ENCODE measurements at regions not wholly inside any gene's neighbourhood (a gene's known extent, or its start where the extent isn't known, plus 50 kb on each side); places are given as distances from the start of the nearest gene placed in this dataset. TPM values are rescaled to one million over a fixed set of nuclear protein-coding genes. Genes with fewer than 3 reads are reported as not detected.

GRCh38 chr10:14381475-14381874, 50.8 kb upstream of the FRMD4A start:
- no peak for FAIRE-seq
- Histone ChIP-seq H3K36me3 (ENCODE audit: control insufficient read depth in 2 of 3, insufficient read depth in 3 of 3, low read length in 3 of 3) (no peaks in the 10 kb centered on the region), H3K27ac (ENCODE audit: low read depth in 2 of 2, low read length in 2 of 2) (no peak overlapping the region), H3K4me1 (ENCODE audit: control insufficient read depth in 2 of 3, insufficient read depth in 2 of 3, low read depth in 1 of 3, low read length in 3 of 3) (no peaks in the 10 kb centered on the region), H3K27me3 (ENCODE audit: control insufficient read depth, insufficient read depth, low read length) (no peaks in the 10 kb centered on the region), H3K9ac (ENCODE audit: low read length in 3 of 3) (no peak overlapping the region), H3K9me3 (ENCODE audit: control insufficient read depth in 2 of 3, insufficient read depth in 1 of 3, low read length in 3 of 3) (no peaks in the 10 kb centered on the region), H3K4me3 (ENCODE audit: low read length in 3 of 3) (no peak overlapping the region)
- no peak for TF ChIP-seq CTCF (IDR thresholded peaks at IDR 0.05; ENCODE audit: borderline replicate concordance, extremely low read depth, insufficient read depth)
- no peak for DNase-seq
- intact Hi-C loops (cut with DNase I) = no loop called here

GRCh38 chr10:14380746-14381145, 50.0 kb upstream of the FRMD4A start:
- Histone ChIP-seq H3K9me3 (ENCODE audit: control insufficient read depth in 2 of 3, insufficient read depth in 1 of 3, low read length in 3 of 3) (no peaks in the 10 kb centered on the region), H3K4me3 (ENCODE audit: low read length in 3 of 3) (no peak overlapping the region), H3K4me1 (ENCODE audit: control insufficient read depth in 2 of 3, insufficient read depth in 2 of 3, low read depth in 1 of 3, low read length in 3 of 3) (no peaks in the 10 kb centered on the region), H3K27me3 (ENCODE audit: control insufficient read depth, insufficient read depth, low read length) (no peaks in the 10 kb centered on the region), H3K36me3 (ENCODE audit: control insufficient read depth in 2 of 3, insufficient read depth in 3 of 3, low read length in 3 of 3) (no peaks in the 10 kb centered on the region), H3K9ac (ENCODE audit: low read length in 3 of 3) (no peak overlapping the region), H3K27ac (ENCODE audit: low read depth in 2 of 2, low read length in 2 of 2) (no peak overlapping the region)
- no peak for TF ChIP-seq CTCF (IDR thresholded peaks at IDR 0.05; ENCODE audit: borderline replicate concordance, extremely low read depth, insufficient read depth)
- DNase-seq = no peak
- intact Hi-C loops (cut with DNase I) = no loop called here
- FAIRE-seq = no peak

Small RNA genes in the stretch of these regions (microRNA-seq; reads per million reads assigned to microRNA genes)
- not detected for gene MIR1265
- gene MIR4293 = not detected
